ENCODE measurements at regions not wholly inside any gene's neighbourhood (a gene's known extent, or its start where the extent isn't known, plus 50 kb on each side); places are given as distances from the start of the nearest gene placed in this dataset.
"Not testable (repeated sequence)": the region's sequence is repeated elsewhere in the genome, so short reads cannot be mapped to it uniquely, and the experiment has no call there.

- H3K9me3 ChIP-seq (ENCODE audit: control extremely low read depth in 1 of 5, control insufficient read depth in 4 of 5, insufficient read depth in 2 of 5, low read depth in 1 of 5, low read length in 4 of 5); H3K4me3 ChIP-seq (ENCODE audit: control insufficient read depth in 1 of 7, extremely low read depth in 1 of 7, insufficient read depth in 4 of 7, low read depth in 2 of 7, low read length in 6 of 7); CTCF ChIA-PET; POLR2A ChIA-PET; H3K36me3 ChIP-seq (ENCODE audit: control insufficient read depth in 4 of 4, insufficient read depth in 4 of 4, low read length in 3 of 4); H3K4me1 ChIP-seq (ENCODE audit: control extremely low read depth in 1 of 4, control insufficient read depth in 4 of 4, insufficient read depth in 4 of 4, low read length in 3 of 4); H3K27me3 ChIP-seq (replicated peaks in 2 of 5; ENCODE audit: control insufficient read depth in 4 of 5, insufficient read depth in 5 of 5, low read length in 4 of 5); DNase-seq; H3K27ac ChIP-seq (ENCODE audit: insufficient read depth in 1 of 2, low read depth in 1 of 2, low read length in 2 of 2, poor library complexity in 1 of 2, severe bottlenecking in 2 of 2): not testable (repeated sequence)
- WGBS (ENCODE audit: insufficient coverage): 91% methylated on average over 21 of the region's 33 CpGs
Observed at GRCh38 chr7:43059067-43059600, 53.3 kb upstream of the HECW1 start.
